Liver (tissue), 2 donors: ENCODE measurements at regions not wholly inside any gene's neighbourhood (a gene's known extent, or its start where the extent isn't known, plus 50 kb on each side); places are given as distances from the start of the nearest gene placed in this dataset.

ENCODE experiments used
- CTCF ChIP-seq: fragments of 150-350 bp; IDR thresholded peaks from 2 replicates; pipeline ENCODE4 v1.5.1; 2017; ENCODE audit warnings: improper control_type of control experiment, low read depth, low read length; ENCODE audit not compliant: missing input control
- FOXA1 ChIP-seq: IDR thresholded peaks from 2 replicates; pipeline ENCODE4 v1.6.1; 2016; ENCODE audit warnings: antibody characterized with exemption
- donor health status: healthy.

- TF ChIP-seq CTCF (no peak), FOXA1 (no peak)
Observed at GRCh38 chr16:29146266-29146665, 161.4 kb downstream of the LAT start.
